ENCODE measurements at regions not wholly inside any gene's neighbourhood (a gene's known extent, or its start where the extent isn't known, plus 50 kb on each side); places are given as distances from the start of the nearest gene placed in this dataset.
A peak's percentile ranks its signal among the peaks of the same experiment; 100 is the strongest.
"Not testable (repeated sequence)": the region's sequence is repeated elsewhere in the genome, so short reads cannot be mapped to it uniquely, and the experiment has no call there.

GRCh38 chr13:53101883-53102282, 73.3 kb downstream of the OLFM4 start:
- DNase-seq = no peak

GRCh38 chr13:53104136-53104535, 75.5 kb downstream of the OLFM4 start:
- DNase-seq = no peak

GRCh38 chr13:53105477-53105876, 76.9 kb downstream of the OLFM4 start:
- DNase-seq = no peak

GRCh38 chr13:53105890-53106289, 77.3 kb downstream of the OLFM4 start:
- DNase-seq = no peak

GRCh38 chr13:53110181-53110580, 81.6 kb downstream of the OLFM4 start:
- no peak for DNase-seq

- DNase-seq = no peak
These were observed 82.0 kb downstream of the OLFM4 start for GRCh38 chr13:53110614-53111013.

- peak; percentile 2 for DNase-seq
These were observed 83.9 kb downstream of the OLFM4 start for GRCh38 chr13:53112522-53112921.

- DNase-seq = not testable (repeated sequence)
These were observed 88.4 kb downstream of the OLFM4 start for GRCh38 chr13:53117048-53117447.

GRCh38 chr13:53121131-53121773, 92.6 kb downstream of the OLFM4 start:
- no peak for DNase-seq

GRCh38 chr13:53121919-53122318, 93.3 kb downstream of the OLFM4 start:
- DNase-seq = no peak

GRCh38 chr13:53123536-53123935, 94.9 kb downstream of the OLFM4 start:
- DNase-seq = no peak

GRCh38 chr13:53124623-53125022, 96.0 kb downstream of the OLFM4 start:
- DNase-seq = no peak

- no peak for DNase-seq
These were observed 98.2 kb downstream of the OLFM4 start for GRCh38 chr13:53126841-53127245.

- no peak for DNase-seq
These were observed 98.8 kb downstream of the OLFM4 start for GRCh38 chr13:53127373-53127772.

- no peak for DNase-seq
These were observed 101.3 kb downstream of the OLFM4 start for GRCh38 chr13:53129864-53130393.

GRCh38 chr13:53131361-53131760, 102.7 kb downstream of the OLFM4 start:
- no peak for DNase-seq

- DNase-seq = no peak
These were observed 106.7 kb downstream of the OLFM4 start for GRCh38 chr13:53135301-53135700.

GRCh38 chr13:53136554-53137215, 108.1 kb downstream of the OLFM4 start:
- DNase-seq = no peak

- DNase-seq = no peak
These were observed 109.2 kb downstream of the OLFM4 start for GRCh38 chr13:53137779-53138178.

- no peak for DNase-seq
These were observed 109.9 kb downstream of the OLFM4 start for GRCh38 chr13:53138376-53139036.

- DNase-seq = no peak
These were observed 112.7 kb downstream of the OLFM4 start for GRCh38 chr13:53141336-53141735.

- no peak for DNase-seq
These were observed 113.7 kb downstream of the OLFM4 start for GRCh38 chr13:53142306-53142705.

- no peak for DNase-seq
These were observed 115.2 kb downstream of the OLFM4 start for GRCh38 chr13:53143757-53144339.

- DNase-seq = no peak
These were observed 116.2 kb downstream of the OLFM4 start for GRCh38 chr13:53144826-53145225.
